WERI-Rb-1 (cell line): ENCODE measurements at regions not wholly inside any gene's neighbourhood (a gene's known extent, or its start where the extent isn't known, plus 50 kb on each side); places are given as distances from the start of the nearest gene placed in this dataset.

Experiments used
- DNase-seq: peaks from one replicate; pipeline ENCODE4 v3.0.0-alpha.2; 2020
- H3K27ac ChIP-seq: fragments of 250-450 bp; sonication (Bioruptor Pico); 2 replicates; pipeline ENCODE4 v1.5.1; 2020; ENCODE audit warnings: mild to moderate bottlenecking, moderate library complexity
- H3K27me3 ChIP-seq: fragments of 250-450 bp; sonication (Bioruptor Pico); 2 replicates; pipeline ENCODE4 v1.5.1; 2021; ENCODE audit warnings: mild to moderate bottlenecking, low read depth, moderate library complexity; ENCODE audit not compliant: insufficient read depth, severe bottlenecking
- H3K36me3 ChIP-seq: fragments of 250-450 bp; sonication (Bioruptor Pico); 2 replicates; pipeline ENCODE4 v1.5.1; 2020; ENCODE audit warnings: mild to moderate bottlenecking, moderate library complexity
- H3K4me3 ChIP-seq: 2 replicates; pipeline ENCODE4 v1.5.1; 2011; ENCODE audit warnings: low read depth, mild to moderate bottlenecking, control low read depth, low read length
- H3K9me3 ChIP-seq: fragments of 250-450 bp; sonication (Bioruptor Pico); 2 replicates; pipeline ENCODE4 v1.5.1; 2021; ENCODE audit warnings: mild to moderate bottlenecking, moderate library complexity; ENCODE audit not compliant: severe bottlenecking
- CTCF ChIP-seq: IDR thresholded peaks from 2 replicates; pipeline ENCODE4 v1.5.1; 2011; ENCODE audit warnings: low read depth, mild to moderate bottlenecking, control low read depth, inconsistent platforms, low read length

- no peaks in the 10 kb centered on the region for H3K27me3 ChIP-seq
- no peak for DNase-seq
- no peaks in the 10 kb centered on the region for H3K36me3 ChIP-seq
- H3K9me3 ChIP-seq: no peaks in the 10 kb centered on the region
- H3K4me3 ChIP-seq: no peak overlapping the region
- no peak for TF ChIP-seq CTCF
- no peak overlapping the region for H3K27ac ChIP-seq
Observed at GRCh38 chr10:108090476-108091215, 926.1 kb upstream of the SORCS1 start.

- H3K27ac ChIP-seq: no peak overlapping the region
- no peaks in the 10 kb centered on the region for H3K9me3 ChIP-seq
- no peaks in the 10 kb centered on the region for H3K27me3 ChIP-seq
- no peak overlapping the region for H3K4me3 ChIP-seq
- no peak for DNase-seq
- no peaks in the 10 kb centered on the region for H3K36me3 ChIP-seq
- no peak for TF ChIP-seq CTCF
Observed at GRCh38 chr10:108086502-108086901, 922.0 kb upstream of the SORCS1 start.

GRCh38 chr10:108082596-108082995 lies 918.1 kb upstream of the SORCS1 start:
- no peak for TF ChIP-seq CTCF
- H3K36me3 ChIP-seq: no peaks in the 10 kb centered on the region
- no peaks in the 10 kb centered on the region for H3K9me3 ChIP-seq
- H3K27ac ChIP-seq: no peak overlapping the region
- no peak overlapping the region for H3K4me3 ChIP-seq
- no peaks in the 10 kb centered on the region for H3K27me3 ChIP-seq
- no peak for DNase-seq

- Histone ChIP-seq H3K36me3 (no peaks in the 10 kb centered on the region), H3K4me3 (no peak overlapping the region), H3K27me3 (no peaks in the 10 kb centered on the region), H3K27ac (no peak overlapping the region), H3K9me3 (no peaks in the 10 kb centered on the region)
- no peak for TF ChIP-seq CTCF
- no peak for DNase-seq
Observed at GRCh38 chr10:108078263-108078662, 913.8 kb upstream of the SORCS1 start.

- TF ChIP-seq CTCF: no peak
- H3K36me3 ChIP-seq: no peaks in the 10 kb centered on the region
- no peaks in the 10 kb centered on the region for H3K27me3 ChIP-seq
- DNase-seq: no peak
- H3K9me3 ChIP-seq: no peaks in the 10 kb centered on the region
- H3K27ac ChIP-seq: no peak overlapping the region
- H3K4me3 ChIP-seq: no peak overlapping the region
Observed at GRCh38 chr10:108072466-108072865, 908.0 kb upstream of the SORCS1 start.

GRCh38 chr10:108070789-108071188 lies 906.3 kb upstream of the SORCS1 start:
- Histone ChIP-seq H3K36me3 (no peaks in the 10 kb centered on the region), H3K27me3 (no peaks in the 10 kb centered on the region), H3K9me3 (no peaks in the 10 kb centered on the region), H3K27ac (no peak overlapping the region), H3K4me3 (no peak overlapping the region)
- TF ChIP-seq CTCF: no peak
- DNase-seq: no peak
